AG09319 (cell line): ENCODE measurements at regions not wholly inside any gene's neighbourhood (a gene's known extent, or its start where the extent isn't known, plus 50 kb on each side); places are given as distances from the start of the nearest gene placed in this dataset.

Source experiments
- DNase-seq: peaks from one replicate; pipeline ENCODE4 v3.0.0-alpha.2; 2010; ENCODE audit warnings: low read depth; ENCODE audit errors: extremely low read depth
- TF ChIP-seq, protein P1 (sequence below): IDR thresholded peaks from 2 replicates; pipeline ENCODE4 v1.5.1; 2011; ENCODE audit warnings: low read depth, mild to moderate bottlenecking, inconsistent platforms, low read length, moderate library complexity

- TF ChIP-seq, protein P1, sequence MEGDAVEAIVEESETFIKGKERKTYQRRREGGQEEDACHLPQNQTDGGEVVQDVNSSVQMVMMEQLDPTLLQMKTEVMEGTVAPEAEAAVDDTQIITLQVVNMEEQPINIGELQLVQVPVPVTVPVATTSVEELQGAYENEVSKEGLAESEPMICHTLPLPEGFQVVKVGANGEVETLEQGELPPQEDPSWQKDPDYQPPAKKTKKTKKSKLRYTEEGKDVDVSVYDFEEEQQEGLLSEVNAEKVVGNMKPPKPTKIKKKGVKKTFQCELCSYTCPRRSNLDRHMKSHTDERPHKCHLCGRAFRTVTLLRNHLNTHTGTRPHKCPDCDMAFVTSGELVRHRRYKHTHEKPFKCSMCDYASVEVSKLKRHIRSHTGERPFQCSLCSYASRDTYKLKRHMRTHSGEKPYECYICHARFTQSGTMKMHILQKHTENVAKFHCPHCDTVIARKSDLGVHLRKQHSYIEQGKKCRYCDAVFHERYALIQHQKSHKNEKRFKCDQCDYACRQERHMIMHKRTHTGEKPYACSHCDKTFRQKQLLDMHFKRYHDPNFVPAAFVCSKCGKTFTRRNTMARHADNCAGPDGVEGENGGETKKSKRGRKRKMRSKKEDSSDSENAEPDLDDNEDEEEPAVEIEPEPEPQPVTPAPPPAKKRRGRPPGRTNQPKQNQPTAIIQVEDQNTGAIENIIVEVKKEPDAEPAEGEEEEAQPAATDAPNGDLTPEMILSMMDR: no peak
- DNase-seq: no peak
Observed at GRCh38 chrX:131918839-131919238, 104.3 kb upstream of the STK26 start.

GRCh38 chrX:131923614-131924250 lies 99.4 kb upstream of the STK26 start:
- no peak for DNase-seq
- TF ChIP-seq, protein P1: no peak

- DNase-seq: no peak
- TF ChIP-seq, protein P1: no peak
Observed at GRCh38 chrX:131938749-131939148, 84.4 kb upstream of the STK26 start.

- no peak for DNase-seq
- TF ChIP-seq, protein P1: no peak
Observed at GRCh38 chrX:131942034-131942433, 81.1 kb upstream of the STK26 start.

GRCh38 chrX:131944936-131945902 lies 77.9 kb upstream of the STK26 start:
- TF ChIP-seq, protein P1: no peak
- DNase-seq: no peak

GRCh38 chrX:131951166-131951565 lies 71.9 kb upstream of the STK26 start:
- TF ChIP-seq, protein P1: no peak
- DNase-seq: no peak
